IPS-NIHi7 (cell line): ENCODE measurements at regions not wholly inside any gene's neighbourhood (a gene's known extent, or its start where the extent isn't known, plus 50 kb on each side); places are given as distances from the start of the nearest gene placed in this dataset.
A peak's percentile ranks its signal among the peaks of the same experiment; 100 is the strongest.
"Not testable (repeated sequence)": the region's sequence is repeated elsewhere in the genome, so short reads cannot be mapped to it uniquely, and the experiment has no call there.

Source experiments
- DNase-seq: peaks from one replicate; pipeline ENCODE4 v3.0.0; 2012; ENCODE audit warnings: mixed read lengths; ENCODE audit errors: extremely low spot score

GRCh38 chr3:81186412-81186811 lies 575.0 kb downstream of the GBE1 start:
- DNase-seq = no peak

- not testable (repeated sequence) for DNase-seq
These were observed 579.2 kb downstream of the GBE1 start for GRCh38 chr3:81182086-81182875.

GRCh38 chr3:81173514-81173913 lies 587.9 kb downstream of the GBE1 start:
- peak; percentile 15 for DNase-seq

DNA sequence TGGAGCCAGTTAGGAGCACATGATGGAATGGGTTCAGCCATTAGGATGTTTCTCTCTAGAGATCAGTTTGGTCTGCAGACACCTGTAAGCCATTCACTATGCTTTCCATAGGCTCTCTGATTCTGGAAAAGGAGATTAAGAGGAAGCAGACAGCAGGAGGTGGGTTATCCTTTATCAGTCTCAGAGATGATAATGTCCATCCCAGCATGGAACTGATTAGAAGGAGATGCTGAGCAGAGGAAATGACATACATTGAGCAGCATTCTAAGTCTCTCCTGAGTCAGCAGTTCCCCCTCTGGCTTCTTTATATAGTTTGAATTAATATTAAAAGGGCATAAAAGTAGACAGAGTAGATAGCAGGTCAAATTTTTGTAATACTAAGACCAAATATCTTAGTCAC lies 591.1 kb downstream of the GBE1 start:
- DNase-seq = peak; percentile 9

- DNase-seq = no peak
These were observed 596.6 kb downstream of the GBE1 start for GRCh38 chr3:81164806-81165205.

DNA sequence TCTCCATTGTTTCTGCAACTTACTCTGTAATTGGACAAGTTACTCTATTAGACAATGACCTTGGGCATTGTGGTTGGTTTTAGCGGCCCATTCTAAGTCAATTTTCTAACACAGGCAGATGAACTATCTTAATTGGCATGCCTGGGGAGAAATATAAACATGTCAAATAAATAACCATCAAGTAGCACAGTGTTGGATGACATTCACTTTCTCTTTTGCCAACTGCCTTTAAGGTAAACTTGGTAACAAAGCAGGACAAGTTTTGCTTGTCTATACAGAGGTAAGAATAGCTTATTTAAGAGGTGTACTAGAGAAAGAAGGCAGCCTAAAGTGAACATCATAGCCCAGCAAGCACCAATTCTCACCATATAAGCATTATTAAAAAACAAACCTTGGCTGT lies 599.6 kb downstream of the GBE1 start:
- no peak for DNase-seq

- DNase-seq = no peak
These were observed 600.3 kb downstream of the GBE1 start for GRCh38 chr3:81161100-81161499.

DNA sequence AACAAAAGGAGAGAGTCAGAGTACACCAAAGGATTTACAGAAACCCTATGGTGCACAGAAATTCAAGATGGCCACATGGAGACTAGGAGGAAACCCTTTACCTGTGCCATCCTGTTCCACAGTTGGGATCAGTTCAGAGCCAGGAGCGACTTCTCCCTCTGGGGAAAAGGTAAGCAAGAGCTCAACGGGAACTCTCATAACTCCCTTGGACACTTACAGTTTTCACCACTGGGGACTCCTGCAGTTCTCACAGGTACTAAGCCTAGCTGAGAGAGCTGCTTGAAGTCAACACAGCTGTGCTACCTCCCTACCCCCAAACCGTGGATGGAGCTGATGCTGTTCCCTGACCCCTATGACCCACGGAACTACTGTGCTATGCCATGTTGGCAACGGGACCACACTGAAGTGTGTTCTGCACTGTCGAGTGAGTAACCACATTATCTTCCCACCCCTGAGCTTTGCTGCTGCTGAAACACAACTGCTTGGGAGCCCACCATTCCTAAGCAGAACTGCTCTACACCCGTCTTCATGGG lies 606.8 kb downstream of the GBE1 start:
- DNase-seq = peak; percentile 10

DNA sequence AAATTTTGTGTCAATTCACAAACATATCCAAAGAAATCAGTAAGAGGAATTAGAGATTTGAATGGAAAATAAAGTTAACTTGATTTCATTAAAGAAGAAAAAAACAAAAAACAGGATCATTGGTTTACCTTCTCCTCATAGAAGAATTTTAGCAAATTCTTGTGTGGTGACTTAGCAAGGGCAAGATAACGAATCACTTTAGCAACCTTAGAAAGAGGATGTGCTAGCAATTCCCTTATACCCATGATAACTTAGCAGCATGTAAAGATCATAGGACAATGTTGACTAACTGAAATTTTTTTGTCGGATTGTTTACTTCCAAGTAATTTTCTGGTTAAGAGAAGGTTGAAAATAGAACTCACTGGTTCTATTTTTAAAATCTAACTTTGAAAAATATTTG lies 609.3 kb downstream of the GBE1 start:
- DNase-seq = no peak

DNA sequence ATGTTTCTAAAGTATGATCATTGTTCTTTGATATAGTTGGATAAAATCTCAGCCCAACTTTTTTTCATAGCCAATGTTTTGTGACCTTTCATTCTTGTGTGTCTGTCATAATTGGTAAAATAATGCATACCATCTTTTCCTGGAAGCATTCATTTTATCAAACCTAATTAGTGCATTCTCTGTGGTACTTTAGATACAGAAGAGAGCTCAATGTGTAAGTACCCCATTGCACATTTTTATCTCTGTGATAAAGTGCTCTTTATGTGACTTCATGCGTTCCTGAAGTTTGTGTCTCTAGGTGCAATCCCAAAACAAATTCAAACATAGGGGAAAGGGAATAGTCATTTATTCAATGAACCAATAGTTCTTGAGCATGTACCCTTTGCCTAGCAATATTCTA lies 628.5 kb downstream of the GBE1 start:
- no peak for DNase-seq

GRCh38 chr3:81105789-81106488 lies 655.5 kb downstream of the GBE1 start:
- no peak for DNase-seq

DNA sequence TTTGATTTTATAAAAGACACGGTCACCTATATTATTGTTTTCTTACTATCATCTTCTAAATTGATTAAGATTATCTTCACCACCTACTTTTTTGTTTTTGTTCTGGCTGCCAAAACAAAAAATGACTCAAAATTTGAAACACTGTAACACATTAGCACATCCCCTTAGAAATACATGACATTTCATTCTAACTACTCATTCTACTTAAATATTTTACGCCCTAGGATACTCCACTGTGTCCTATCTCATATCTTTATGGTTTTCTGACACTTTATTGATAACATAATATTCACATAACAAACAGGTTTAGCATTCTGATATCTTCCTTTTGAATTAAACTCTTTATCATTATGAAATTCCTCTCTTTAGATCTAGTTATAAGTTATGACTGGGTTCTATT lies 656.2 kb downstream of the GBE1 start:
- DNase-seq = no peak

- no peak for DNase-seq
These were observed 663.6 kb downstream of the GBE1 start for GRCh38 chr3:81097889-81098288.

DNA sequence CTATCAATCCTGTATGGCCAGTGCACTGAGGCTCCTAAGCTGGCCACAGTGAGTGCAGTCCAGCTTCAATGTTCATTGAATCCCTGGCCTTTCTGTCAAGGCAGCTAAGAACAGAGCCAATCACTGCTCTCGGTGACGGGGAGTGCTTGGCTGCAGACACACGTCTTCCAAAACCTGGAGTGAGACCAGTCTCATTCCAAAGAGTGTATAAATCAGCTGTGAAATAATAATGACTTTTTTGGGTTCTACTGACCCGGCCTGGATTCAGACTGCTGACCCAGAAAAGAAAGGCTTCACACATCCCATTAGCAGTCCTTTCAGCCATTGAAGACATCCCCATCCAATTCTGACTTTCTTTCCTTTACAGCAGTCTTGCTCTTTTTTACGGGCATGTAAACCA lies 665.5 kb downstream of the GBE1 start:
- no peak for DNase-seq

- no peak for DNase-seq
These were observed 666.5 kb downstream of the GBE1 start for GRCh38 chr3:81094986-81095385.

GRCh38 chr3:81087607-81088006 lies 673.8 kb downstream of the GBE1 start:
- DNase-seq = no peak

DNA sequence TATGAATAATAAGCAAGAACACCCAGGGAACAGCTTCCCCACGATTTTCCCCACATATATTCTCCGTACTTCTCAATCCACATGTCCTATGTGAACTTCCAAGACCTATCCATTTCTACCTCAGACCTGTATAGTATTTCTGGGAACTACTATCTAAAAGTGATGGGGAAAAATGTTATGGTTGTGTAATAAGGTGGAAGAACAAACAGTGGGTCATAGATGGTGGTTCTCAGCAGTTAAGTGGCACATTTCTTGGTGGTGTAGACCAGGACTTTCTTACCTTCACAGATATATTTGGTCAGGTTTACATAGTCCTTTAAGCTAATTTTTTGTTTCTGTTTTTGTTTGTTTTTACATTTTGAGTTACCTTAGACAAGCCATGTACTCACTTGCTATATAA lies 675.1 kb downstream of the GBE1 start:
- DNase-seq = no peak

DNA sequence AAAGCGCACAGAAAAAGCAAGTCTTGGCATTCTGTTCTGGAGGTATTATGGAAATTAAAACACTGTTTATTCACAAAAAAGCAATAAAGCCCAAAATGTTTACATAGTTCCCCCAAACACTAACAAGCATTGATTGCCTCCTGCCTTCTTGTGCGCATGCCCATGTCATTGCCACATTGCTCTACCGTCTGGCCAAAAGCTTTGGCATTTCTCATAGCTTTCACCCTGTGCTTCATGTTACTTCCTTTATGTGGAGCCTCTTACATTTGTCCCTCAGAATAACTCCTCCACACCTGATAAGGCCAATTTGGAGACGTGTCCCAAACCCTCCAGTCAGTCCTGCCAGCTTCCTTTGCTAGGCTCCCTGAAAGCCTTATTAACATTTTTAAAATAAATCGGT lies 680.8 kb downstream of the GBE1 start:
- DNase-seq = no peak

DNA sequence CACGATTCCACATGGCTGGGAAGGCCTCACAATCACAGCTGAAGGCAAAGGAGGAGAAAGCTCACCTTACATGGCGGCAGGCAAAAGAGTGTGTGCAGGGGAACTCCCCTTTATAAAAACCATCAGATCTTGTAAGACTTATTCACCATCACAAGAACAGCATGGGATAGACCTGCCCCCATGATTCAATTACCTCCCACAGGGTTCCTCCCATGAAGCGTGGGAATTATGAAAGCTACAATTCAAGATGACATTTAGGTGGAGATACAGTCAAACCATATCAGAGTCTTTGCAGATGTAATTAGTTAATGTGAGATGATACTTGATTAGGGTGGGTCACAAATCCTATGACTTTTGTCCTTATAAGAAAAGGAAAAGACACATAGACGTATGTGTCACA lies 688.9 kb downstream of the GBE1 start:
- no peak for DNase-seq

DNA sequence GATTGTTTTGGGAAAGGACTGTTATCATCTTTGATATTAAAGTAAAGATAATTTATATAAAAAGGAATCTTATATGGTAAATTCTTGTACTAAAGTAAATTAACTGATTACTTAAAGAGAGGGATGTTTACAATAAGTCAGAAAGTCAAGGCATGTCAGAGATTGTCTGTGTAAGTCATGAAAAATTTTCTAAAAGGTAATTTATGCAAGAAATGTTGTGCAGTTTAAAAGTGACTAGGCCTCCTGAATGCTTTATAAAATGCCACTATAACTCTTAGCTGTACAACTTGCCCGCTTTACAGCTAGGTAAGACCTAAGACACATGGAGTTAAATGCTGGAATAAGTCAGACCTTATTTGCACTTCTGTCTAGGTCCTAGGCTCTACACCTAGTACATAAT lies 692.9 kb downstream of the GBE1 start:
- DNase-seq = no peak

DNA sequence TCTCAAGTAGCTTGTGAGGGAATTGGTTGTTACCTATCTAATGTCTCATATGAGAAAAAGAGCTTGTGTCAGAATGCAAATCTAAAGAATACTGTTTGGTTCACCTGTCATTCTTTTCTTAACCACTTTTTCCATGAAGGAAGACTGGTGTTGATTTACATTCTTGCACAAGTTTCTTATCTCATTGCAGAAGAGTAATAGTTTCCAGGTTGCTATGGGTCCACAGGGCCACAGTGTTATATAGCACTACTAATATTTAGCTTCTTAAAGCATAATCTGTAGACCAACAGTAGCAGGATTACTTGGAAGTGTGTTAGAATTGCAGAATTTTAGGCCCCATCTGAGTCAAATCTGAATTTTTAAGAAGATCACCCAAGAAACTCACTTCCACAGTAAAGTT lies 697.5 kb downstream of the GBE1 start:
- DNase-seq = no peak

DNA sequence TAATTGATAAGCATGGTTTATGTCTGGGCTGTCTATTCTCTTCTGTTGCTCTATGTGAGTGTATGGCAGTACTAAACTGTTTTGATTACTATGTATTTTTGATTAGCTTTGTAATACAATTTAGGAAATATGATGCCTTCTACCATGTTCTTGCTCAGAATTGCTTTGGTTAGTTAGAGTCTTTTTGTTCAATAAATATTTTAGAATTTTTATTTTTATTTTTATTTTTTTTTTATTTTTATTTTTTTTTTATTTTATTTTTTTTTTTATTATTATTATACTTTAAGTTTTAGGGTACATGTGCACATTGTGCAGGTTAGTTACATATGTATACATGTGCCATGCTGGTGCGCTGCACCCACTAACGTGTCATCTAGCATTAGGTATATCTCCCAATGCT lies 710.3 kb downstream of the GBE1 start:
- not testable (repeated sequence) for DNase-seq

GRCh38 chr3:81048058-81048665 lies 713.3 kb downstream of the GBE1 start:
- DNase-seq = no peak
